HG02870 (cell line): ENCODE measurements at regions not wholly inside any gene's neighbourhood (a gene's known extent, or its start where the extent isn't known, plus 50 kb on each side); places are given as distances from the start of the nearest gene placed in this dataset.
"Not testable (repeated sequence)": the region's sequence is repeated elsewhere in the genome, so short reads cannot be mapped to it uniquely, and the experiment has no call there.

ENCODE experiments used
- ATAC-seq: cut with Tn5 transposase; IDR thresholded peaks from one replicate; pipeline ENCODE4 v1.9.1; 2021; ENCODE audit warnings: mild to moderate bottlenecking, moderate library complexity; ENCODE audit not compliant: unreplicated experiment

DNA sequence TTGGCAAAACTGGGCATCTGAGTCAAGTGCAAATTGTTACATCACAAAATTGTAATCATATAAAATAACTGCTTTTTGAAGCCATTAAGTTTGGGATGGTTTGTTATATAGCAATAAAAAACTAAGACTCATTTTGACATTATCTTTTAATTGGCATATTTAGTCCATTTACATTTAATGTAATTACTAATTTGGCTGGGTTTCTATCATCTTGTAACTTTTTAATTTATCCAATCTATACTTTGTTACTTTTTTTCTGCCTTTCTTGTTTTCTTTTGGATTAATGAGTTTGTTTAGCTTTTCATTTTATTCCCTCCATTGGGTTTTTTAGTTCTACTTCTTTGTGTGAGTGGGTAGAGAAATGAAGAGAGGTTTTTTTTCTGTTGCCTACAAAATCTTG is 76.3 kb downstream of the DRAM2 start:
- ATAC-seq = no peak

- no peak for ATAC-seq
Measured at GRCh38 chr1:111062624-111063023, 77.3 kb downstream of the DRAM2 start.

- ATAC-seq = no peak
Measured at GRCh38 chr1:111062081-111062480, 77.8 kb downstream of the DRAM2 start.

DNA sequence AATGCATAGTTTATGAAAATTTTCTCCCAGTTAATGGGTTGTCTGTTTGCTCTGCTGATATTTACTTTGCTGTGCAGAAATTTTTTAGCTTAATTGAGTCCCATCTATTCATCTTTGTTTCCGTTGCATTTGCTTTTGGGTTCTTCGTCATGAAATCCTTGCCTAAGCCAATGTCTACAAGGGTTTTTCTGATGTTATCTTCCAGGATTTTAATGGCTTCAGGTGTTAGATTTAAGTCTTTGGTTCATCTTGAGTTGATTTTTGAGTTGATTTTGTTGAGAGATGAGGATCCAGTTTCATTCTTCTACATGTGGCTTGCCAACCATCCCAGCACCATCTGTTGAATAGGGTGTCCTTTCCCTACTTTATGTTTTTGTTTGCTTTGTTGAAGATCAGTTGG is 85.2 kb downstream of the DRAM2 start:
- ATAC-seq = no peak

DNA sequence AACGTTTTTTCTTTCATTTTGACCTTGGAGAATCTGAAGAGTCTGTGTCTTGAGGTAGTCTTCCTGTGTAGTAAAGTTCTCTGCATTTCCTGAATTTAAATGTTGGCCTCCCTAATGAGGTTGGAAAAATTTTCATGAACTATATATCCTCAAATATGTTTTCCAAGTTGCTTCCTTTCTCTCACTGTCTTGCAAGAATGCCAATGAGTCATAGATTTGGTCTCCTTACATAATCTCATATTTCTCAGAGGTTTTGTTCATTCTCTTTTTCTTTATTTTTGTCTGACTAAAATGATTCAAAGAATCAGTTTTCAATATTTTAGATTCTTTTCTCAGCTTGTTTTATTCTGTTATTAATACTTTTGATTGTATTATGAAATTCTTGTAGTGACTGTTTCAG is 87.6 kb downstream of the DRAM2 start:
- no peak for ATAC-seq

GRCh38 chr1:111048253-111048652 is 84.5 kb upstream of the LRIF1 start:
- ATAC-seq = not testable (repeated sequence)

DNA sequence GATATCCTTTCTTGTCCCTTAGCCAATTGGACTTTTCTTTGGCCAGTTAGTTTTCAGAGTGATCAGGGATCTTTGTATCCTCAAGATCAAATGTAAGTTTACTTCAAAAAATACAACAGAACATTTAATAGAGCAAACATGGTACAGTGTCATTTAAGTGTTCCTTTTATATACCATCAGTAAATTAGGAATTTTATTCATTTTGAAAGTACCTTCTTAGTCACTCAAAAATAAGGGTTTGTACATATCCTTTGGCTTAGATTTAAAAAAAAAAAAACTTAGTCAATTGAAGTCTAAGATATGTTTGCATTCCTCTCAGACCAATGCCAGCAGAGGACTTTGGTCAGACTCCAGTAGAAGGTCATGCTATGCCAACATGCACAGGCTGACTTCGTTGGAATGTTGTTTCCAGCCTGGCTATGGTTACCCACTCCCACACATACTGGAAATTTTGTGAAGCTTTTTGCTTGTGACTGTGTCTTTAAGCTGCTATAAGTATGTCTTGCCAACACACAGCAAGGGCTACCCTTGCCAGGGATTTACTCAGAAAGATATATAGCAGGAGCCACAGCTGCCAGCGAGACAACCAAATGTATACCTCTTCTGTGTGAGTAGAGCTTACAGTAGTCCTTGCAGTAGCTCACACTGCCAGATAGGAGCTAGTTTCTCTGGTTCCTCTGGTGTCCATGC is 81.5 kb upstream of the LRIF1 start:
- ATAC-seq = peak; percentile 57

DNA sequence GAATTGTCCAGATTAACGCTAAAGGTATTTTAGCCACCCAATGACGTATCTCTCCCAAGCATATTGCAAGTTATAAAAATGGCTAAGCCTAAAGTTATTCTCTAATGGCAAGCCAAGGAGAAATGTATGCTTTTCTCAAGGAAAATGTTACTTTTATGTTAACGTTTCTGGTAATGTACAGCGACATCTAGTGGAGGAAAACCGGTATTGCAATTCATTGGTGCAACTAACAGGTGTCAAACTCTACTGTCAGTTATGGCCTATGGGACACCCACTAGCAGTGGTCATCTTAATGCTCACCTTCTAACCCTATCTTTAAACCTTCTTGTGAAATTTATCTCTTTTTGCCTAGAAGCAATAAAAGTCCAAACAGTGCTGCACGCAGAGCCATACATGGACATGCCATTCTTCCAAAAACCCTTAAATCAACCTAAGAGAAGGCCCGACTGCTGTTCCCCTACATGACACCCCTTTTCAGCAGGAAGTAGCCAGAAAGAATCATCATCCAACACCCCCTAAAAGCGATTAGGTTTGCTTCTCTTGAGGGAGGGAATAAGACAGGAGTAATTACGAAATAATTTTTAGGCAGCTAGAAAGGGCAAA is 68.7 kb upstream of the LRIF1 start:
- no peak for ATAC-seq

GRCh38 chr1:111030590-111030989 is 66.9 kb upstream of the LRIF1 start:
- ATAC-seq = no peak

DNA sequence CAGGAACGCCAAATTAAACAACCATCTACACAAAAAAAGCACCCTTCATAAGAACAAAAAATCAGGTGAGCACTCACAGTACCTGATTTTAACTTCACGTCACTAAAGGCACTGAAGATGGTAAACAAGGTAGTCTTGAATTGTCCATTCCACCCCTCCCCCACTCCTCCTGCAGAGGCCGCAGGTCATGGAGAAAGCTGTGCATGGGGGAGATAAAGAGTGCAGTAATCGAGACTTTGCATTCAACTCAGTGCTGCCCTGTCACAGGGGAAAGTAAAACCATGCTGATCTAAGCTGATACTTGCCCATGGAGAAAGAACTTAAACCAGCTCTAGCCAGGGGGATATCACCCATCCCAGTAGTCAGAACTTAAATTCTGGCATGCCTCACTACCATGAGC is 61.4 kb upstream of the LRIF1 start:
- ATAC-seq = no peak

GRCh38 chr1:111015222-111015621 is 51.5 kb upstream of the LRIF1 start:
- no peak for ATAC-seq
